Stomach (tissue), 8 donors: ENCODE measurements at regions not wholly inside any gene's neighbourhood (a gene's known extent, or its start where the extent isn't known, plus 50 kb on each side); places are given as distances from the start of the nearest gene placed in this dataset.

Experiments
- DNase-seq, 2 donors: peaks; one replicate each; pipeline versions ENCODE4 v3.0.0 to v3.0.0-alpha.2; 2013 to 2019
- H3K27ac ChIP-seq, 5 donors: fragments of 200-600 bp in 4 of 5; sonication (generic) in 4 of 5; one replicate each; pipeline ENCODE4 v1.5.1; 2013 to 2019; ENCODE audit warnings: mild to moderate bottlenecking in 1 of 5, moderate library complexity in 1 of 5
- H3K27me3 ChIP-seq, 3 donors: fragments of 200-600 bp; sonication (generic); one replicate each; pipeline ENCODE4 v1.5.1; 2017 to 2019; ENCODE audit warnings: mixed run types in 1 of 3
- H3K36me3 ChIP-seq, 4 donors: fragments of 200-600 bp; sonication (generic); 1 replicate in 3 of 4; 2 replicates in 1 of 4; pipeline ENCODE4 v1.5.1; 2016 to 2019
- H3K4me1 ChIP-seq, 4 donors: fragments of 200-600 bp; sonication (generic); one replicate each; pipeline ENCODE4 v1.5.1; 2016 to 2019
- H3K4me3 ChIP-seq, 4 donors: fragments of 200-600 bp; sonication (generic) in 3 of 4; one replicate each; pipeline ENCODE4 v1.5.1; 2016 to 2019; ENCODE audit warnings: mild to moderate bottlenecking in 1 of 4
- H3K9me3 ChIP-seq, 4 donors: fragments of 200-600 bp; sonication (generic); one replicate each; pipeline ENCODE4 v1.5.1; 2016 to 2019
- CTCF ChIP-seq, 7 experiments: fragments of 450-650 bp in 4 of 7; fragments of 200-600 bp in 3 of 7; sonication (generic) in 3 of 7; IDR thresholded peaks; one replicate each; pipeline ENCODE4 v1.5.1; 2016 to 2019; ENCODE audit warnings: antibody characterized with exemption in 7 of 7, control low read depth in 2 of 7, mild to moderate bottlenecking in 1 of 7
- EP300 ChIP-seq: sonication (generic); formaldehyde crosslinking; IDR thresholded peaks from one replicate; pipeline ENCODE4 v1.6.1; 2017; ENCODE audit warnings: antibody characterized with exemption
- POLR2A ChIP-seq, 4 donors: fragments of 450-650 bp; IDR thresholded peaks; one replicate each; pipeline ENCODE4 v1.6.1; 2016; ENCODE audit warnings: antibody characterized with exemption in 4 of 4, control low read depth in 2 of 4, mild to moderate bottlenecking in 1 of 4, moderate library complexity in 1 of 4
- POLR2AphosphoS5 ChIP-seq, 3 donors: sonication (generic); formaldehyde crosslinking; IDR thresholded peaks; one replicate each; pipeline ENCODE4 v1.6.1; 2016; ENCODE audit warnings: antibody characterized with exemption in 3 of 3
- WGBS, 5 donors: extraction: QIAGEN DNeasy Blood & Tissue Kit in 3 of 5; methylation state at CpG; one replicate each; pipeline versions ENCODE4 v1.1.5 to v1.1.7; 2013 to 2018; 5-methylcytosine and 5-hydroxymethylcytosine counted together
- intact Hi-C: fragments of 100-400 bp; cut with DNase I; formaldehyde crosslinking; loops from one replicate; pipeline ENCODE4 v1.15.1; 2023; ENCODE audit warnings: low total_unique reads
- donor health status: healthy with polysubstance abuse.
- donor health status: Bipolar disorder and iron deficiency.
- donor health status: healthy.

- TF ChIP-seq POLR2A (IDR thresholded peaks at IDR 0.05) = no peak
- TF ChIP-seq EP300 = no peak
- no peak for TF ChIP-seq CTCF (IDR thresholded peaks at IDR 0.05)
- TF ChIP-seq POLR2AphosphoS5 (IDR thresholded peaks at IDR 0.05) = no peak
- Histone ChIP-seq H3K36me3 (no peaks in the 10 kb centered on the region), H3K27ac (no peak overlapping the region), H3K27me3 (no peaks in the 10 kb centered on the region), H3K9me3 (peaks cover 0 to 26% (median 18%) of the 10 kb centered on the region in 4 donors), H3K4me1 (peaks cover 0 to 2% (median 0%) of the 10 kb centered on the region in 4 donors), H3K4me3 (no peak overlapping the region)
- no peak for DNase-seq
- WGBS, 5 donors = 81 to 87% (median 86%) methylated on average over 4 of the region's 4 CpGs
- intact Hi-C loops = no loop called here
Observed at GRCh38 chr6:92756912-92757311, 662.4 kb downstream of the EPHA7 start.

- TF ChIP-seq POLR2AphosphoS5 (IDR thresholded peaks at IDR 0.05) = no peak
- no peak for TF ChIP-seq EP300
- TF ChIP-seq CTCF (IDR thresholded peaks at IDR 0.05) = no peak
- TF ChIP-seq POLR2A (IDR thresholded peaks at IDR 0.05) = no peak
- H3K9me3 ChIP-seq = peaks cover 0 to 31% (median 19%) of the 10 kb centered on the region in 4 donors
Observed at GRCh38 chr6:92753956-92754355, 665.4 kb downstream of the EPHA7 start.

GRCh38 chr6:92752114-92752513, 667.2 kb downstream of the EPHA7 start:
- intact Hi-C loops = no loop called here
- H3K27ac ChIP-seq = no peak overlapping the region
- no peak for TF ChIP-seq EP300
- TF ChIP-seq POLR2A (IDR thresholded peaks at IDR 0.05) = no peak
- TF ChIP-seq CTCF (IDR thresholded peaks at IDR 0.05) = no peak
- TF ChIP-seq POLR2AphosphoS5 (IDR thresholded peaks at IDR 0.05) = no peak
- H3K36me3 ChIP-seq = no peaks in the 10 kb centered on the region
- no peaks in the 10 kb centered on the region for H3K27me3 ChIP-seq
- H3K4me3 ChIP-seq = no peak overlapping the region
- no peaks in the 10 kb centered on the region for H3K4me1 ChIP-seq
- no peak for DNase-seq
- peaks cover 0 to 31% (median 19%) of the 10 kb centered on the region in 4 donors for H3K9me3 ChIP-seq

More at GRCh38 chr6:92753956-92754355, 665.4 kb downstream of the EPHA7 start:
- WGBS, 5 donors = 88 to 95% (median 91%) methylated on average over 4 of the region's 4 CpGs
- intact Hi-C loops = no loop called here
- Histone ChIP-seq H3K4me3 (no peak overlapping the region), H3K27ac (no peak overlapping the region), H3K4me1 (no peaks in the 10 kb centered on the region), H3K27me3 (no peaks in the 10 kb centered on the region), H3K36me3 (no peaks in the 10 kb centered on the region)
- no peak for DNase-seq

- Histone ChIP-seq H3K27ac (no peak overlapping the region), H3K36me3 (no peaks in the 10 kb centered on the region), H3K4me3 (no peak overlapping the region), H3K9me3 (peaks cover 0 to 17% (median 11%) of the 10 kb centered on the region in 4 donors), H3K27me3 (no peaks in the 10 kb centered on the region), H3K4me1 (no peaks in the 10 kb centered on the region)
- 67 to 89% (median 71%) methylated on average over 1 of the region's 1 CpG for WGBS, 5 donors
- no peak for DNase-seq
- intact Hi-C loops = no loop called here
- TF ChIP-seq CTCF (IDR thresholded peaks at IDR 0.05) (no peak), EP300 (no peak), POLR2AphosphoS5 (IDR thresholded peaks at IDR 0.05) (no peak)
Observed at GRCh38 chr6:92748131-92748530, 671.2 kb downstream of the EPHA7 start.
